ENCODE measurements at regions not wholly inside any gene's neighbourhood (a gene's known extent, or its start where the extent isn't known, plus 50 kb on each side); places are given as distances from the start of the nearest gene placed in this dataset.
"Not testable (repeated sequence)": the region's sequence is repeated elsewhere in the genome, so short reads cannot be mapped to it uniquely, and the experiment has no call there.

GRCh38 chr14:25340882-25341281, 290.9 kb upstream of the STXBP6 start:
- DNase-seq (ENCODE audit: low read depth in 2 of 2): no peak

GRCh38 chr14:25322784-25323183, 272.8 kb upstream of the STXBP6 start:
- DNase-seq (ENCODE audit: low read depth in 2 of 2): no peak

GRCh38 chr14:25316007-25316406, 266.1 kb upstream of the STXBP6 start:
- DNase-seq (ENCODE audit: low read depth in 2 of 2): not testable (repeated sequence)

- no peak for DNase-seq (ENCODE audit: low read depth in 2 of 2)
These were observed 258.3 kb upstream of the STXBP6 start for GRCh38 chr14:25308244-25308643.

- no peak for DNase-seq (ENCODE audit: low read depth in 2 of 2)
These were observed 254.0 kb upstream of the STXBP6 start for GRCh38 chr14:25303934-25304333.

GRCh38 chr14:25298238-25298637, 248.3 kb upstream of the STXBP6 start:
- DNase-seq (ENCODE audit: low read depth in 2 of 2): no peak

- not testable (repeated sequence) for DNase-seq (ENCODE audit: low read depth in 2 of 2)
These were observed 240.2 kb upstream of the STXBP6 start for GRCh38 chr14:25290154-25290553.

GRCh38 chr14:25274529-25274928, 224.6 kb upstream of the STXBP6 start:
- no peak for DNase-seq (ENCODE audit: low read depth in 2 of 2)

- DNase-seq (ENCODE audit: low read depth in 2 of 2): no peak
These were observed 217.2 kb upstream of the STXBP6 start for GRCh38 chr14:25267186-25267585.

GRCh38 chr14:25259470-25259869, 209.5 kb upstream of the STXBP6 start:
- DNase-seq (ENCODE audit: low read depth in 2 of 2): no peak

- DNase-seq (ENCODE audit: low read depth in 2 of 2): no peak
These were observed 202.8 kb upstream of the STXBP6 start for GRCh38 chr14:25252793-25253192.

GRCh38 chr14:25250516-25250915, 200.6 kb upstream of the STXBP6 start:
- DNase-seq (ENCODE audit: low read depth in 2 of 2): no peak

- no peak for DNase-seq (ENCODE audit: low read depth in 2 of 2)
These were observed 197.7 kb upstream of the STXBP6 start for GRCh38 chr14:25247609-25248008.

- no peak for DNase-seq (ENCODE audit: low read depth in 2 of 2)
These were observed 196.8 kb upstream of the STXBP6 start for GRCh38 chr14:25246751-25247150.

GRCh38 chr14:25239170-25239569, 189.2 kb upstream of the STXBP6 start:
- DNase-seq (ENCODE audit: low read depth in 2 of 2): no peak

- no peak for DNase-seq (ENCODE audit: low read depth in 2 of 2)
These were observed 187.9 kb upstream of the STXBP6 start for GRCh38 chr14:25237845-25238244.

GRCh38 chr14:25233613-25234012, 183.7 kb upstream of the STXBP6 start:
- DNase-seq (ENCODE audit: low read depth in 2 of 2): no peak

- no peak for DNase-seq (ENCODE audit: low read depth in 2 of 2)
These were observed 181.1 kb upstream of the STXBP6 start for GRCh38 chr14:25231004-25231403.

GRCh38 chr14:25226214-25226613, 176.3 kb upstream of the STXBP6 start:
- DNase-seq (ENCODE audit: low read depth in 2 of 2): no peak

- no peak for DNase-seq (ENCODE audit: low read depth in 2 of 2)
These were observed 172.3 kb upstream of the STXBP6 start for GRCh38 chr14:25222256-25222655.

- DNase-seq (ENCODE audit: low read depth in 2 of 2): no peak
These were observed 170.6 kb upstream of the STXBP6 start for GRCh38 chr14:25220514-25220913.

GRCh38 chr14:25215607-25216006, 165.7 kb upstream of the STXBP6 start:
- no peak for DNase-seq (ENCODE audit: low read depth in 2 of 2)

GRCh38 chr14:25197885-25198284, 147.9 kb upstream of the STXBP6 start:
- DNase-seq (ENCODE audit: low read depth in 2 of 2): no peak

GRCh38 chr14:25180221-25180620, 130.3 kb upstream of the STXBP6 start:
- no peak for DNase-seq (ENCODE audit: low read depth in 2 of 2)

- no peak for DNase-seq (ENCODE audit: low read depth in 2 of 2)
These were observed 128.3 kb upstream of the STXBP6 start for GRCh38 chr14:25178255-25178654.

Data from stimulated activated CD4-positive, alpha-beta T cell treated with anti-CD3 and anti-CD28 coated beads, Interleukin-1b, Interleukin-23, amount 100 ng/mL, for 4 hours (primary cell).